ENCODE measurements at regions not wholly inside any gene's neighbourhood (a gene's known extent, or its start where the extent isn't known, plus 50 kb on each side); places are given as distances from the start of the nearest gene placed in this dataset.

GRCh38 chr1:234772345-234773147 is 162.6 kb upstream of the IRF2BP2 start (continued):
- TF ChIP-seq E2F2 (CRISPR knock-in tag; IDR thresholded peaks at IDR 0.05; ENCODE audit: borderline replicate concordance) (no peak), PAXIP1 (CRISPR knock-in tag; conservative IDR thresholded peaks at IDR 0.05) (peak; percentile 71), TFDP2 (CRISPR knock-in tag; IDR thresholded peaks at IDR 0.05) (no peak), MLXIP (CRISPR knock-in tag; IDR thresholded peaks at IDR 0.05; ENCODE audit: borderline replicate concordance) (no peak), ZNF224 (CRISPR knock-in tag; IDR thresholded peaks at IDR 0.05) (no peak), ZUFSP (CRISPR knock-in tag; IDR thresholded peaks at IDR 0.05; ENCODE audit: borderline replicate concordance) (no peak), ZFP36 (IDR thresholded peaks at IDR 0.05; ENCODE audit: borderline replicate concordance, low read depth, low read length, partially characterized antibody) (no peak), ZFP91 (CRISPR knock-in tag; IDR thresholded peaks at IDR 0.05; ENCODE audit: borderline replicate concordance) (no peak), TAF15 (IDR thresholded peaks at IDR 0.05; ENCODE audit: low read depth, low read length, poor library complexity, severe bottlenecking) (no peak), SMYD3 (CRISPR knock-in tag; IDR thresholded peaks at IDR 0.05) (peak; percentile 16; the same call in 1 of the 2 replicates), MYNN (CRISPR knock-in tag; IDR thresholded peaks at IDR 0.05; ENCODE audit: low read depth) (peak; percentile 67; the same call in 1 of the 2 replicates), SMARCC2 (IDR thresholded peaks at IDR 0.05) (no peak), ZNF660 (CRISPR knock-in tag; IDR thresholded peaks at IDR 0.05; ENCODE audit: borderline replicate concordance, low read depth) (no peak), SIX4 (CRISPR knock-in tag; IDR thresholded peaks at IDR 0.05) (peak; percentile 69; the same call in 1 of the 2 replicates), MEIS1 (CRISPR knock-in tag; IDR thresholded peaks at IDR 0.05; ENCODE audit: borderline replicate concordance) (no peak)
